IMR-90 (cell line): ENCODE measurements at regions not wholly inside any gene's neighbourhood (a gene's known extent, or its start where the extent isn't known, plus 50 kb on each side); places are given as distances from the start of the nearest gene placed in this dataset.

Experiments used
- ATAC-seq: fragments of 200-7000 bp; cut with Tn5 transposase; 2 replicates; pipeline ENCODE4 v1.9.1; 2020; ENCODE audit warnings: low read depth, mild to moderate bottlenecking, moderate library complexity
- BruUV-seq: library from RNA; stranded (reverse); fragments of 400-500 nt; replicated peaks from 2 replicates; lab custom pipeline; 2021; lab: Mats Ljungman, UMichigan
- CTCF ChIA-PET: fragments of 300-600 bp; formaldehyde crosslinking; extraction: SDS; loops from one replicate; lab custom pipeline; 2021; ENCODE audit warnings: antibody characterized with exemption; lab: Yijun Ruan, JAX
- POLR2A ChIA-PET: fragments of 300-600 bp; sonication (Branson Sonifier 250); formaldehyde crosslinking; loops from one replicate; lab custom pipeline; 2022; ENCODE audit warnings: antibody characterized with exemption; ENCODE audit not compliant: unreplicated experiment; lab: Charles Lee
- DNase-seq: peaks from one replicate; pipeline ENCODE4 v3.0.0; 2013
- H2AFZ ChIP-seq: replicated peaks from 2 replicates; pipeline ENCODE3; 2013; ENCODE audit warnings: low read length, mild to moderate bottlenecking; ENCODE audit not compliant: poor library complexity
- H2AK5ac ChIP-seq: 2 replicates; pipeline ENCODE4 v1.6.1; 2013; ENCODE audit warnings: low read depth, low read length, inconsistent platforms
- H2AK9ac ChIP-seq: replicated peaks from 2 replicates; pipeline ENCODE3; 2013; ENCODE audit warnings: mild to moderate bottlenecking, low read depth, low read length, moderate library complexity; ENCODE audit not compliant: poor library complexity
- H2BK120ac ChIP-seq: 2 replicates; pipeline ENCODE4 v1.6.1; 2013; ENCODE audit warnings: low read depth, low read length, inconsistent platforms
- H2BK15ac ChIP-seq: 3 replicates; pipeline ENCODE4 v1.6.1; 2013; ENCODE audit warnings: low read depth, low read length, inconsistent platforms
- H2BK20ac ChIP-seq: 2 replicates; pipeline ENCODE4 v1.6.1; 2013; ENCODE audit warnings: low read depth, mild to moderate bottlenecking, inconsistent platforms, low read length, moderate library complexity
- H2BK5ac ChIP-seq: 2 replicates; pipeline ENCODE4 v1.6.1; 2013; ENCODE audit warnings: mild to moderate bottlenecking, low read depth, low read length, inconsistent platforms; ENCODE audit not compliant: poor library complexity, severe bottlenecking
- H3K14ac ChIP-seq: replicated peaks from 2 replicates; pipeline ENCODE4 v1.6.1; 2013; ENCODE audit warnings: low read depth, low read length, inconsistent platforms
- H3K18ac ChIP-seq: 2 replicates; pipeline ENCODE4 v1.6.1; 2013; ENCODE audit warnings: low read depth, low read length, control low read depth
- H3K23ac ChIP-seq: 2 replicates; pipeline ENCODE4 v1.6.1; 2013; ENCODE audit warnings: low read depth, low read length, inconsistent platforms
- H3K27ac ChIP-seq: 2 replicates; pipeline ENCODE4 v1.5.1; 2013; ENCODE audit warnings: mild to moderate bottlenecking, control low read depth, low read length; ENCODE audit not compliant: insufficient read depth
- H3K27me3 ChIP-seq: 2 replicates; pipeline ENCODE4 v1.6.1; 2013; ENCODE audit warnings: low read length; ENCODE audit not compliant: control insufficient read depth, insufficient read depth
- H3K36me3 ChIP-seq: 2 replicates; pipeline ENCODE4 v1.6.1; 2013; ENCODE audit warnings: low read length, mixed read lengths; ENCODE audit not compliant: control insufficient read depth, insufficient read depth
- H3K4ac ChIP-seq: 2 replicates; pipeline ENCODE4 v1.6.1; 2013; ENCODE audit warnings: low read depth, low read length, inconsistent platforms
- H3K4me1 ChIP-seq: 2 replicates; pipeline ENCODE4 v1.6.1; 2013; ENCODE audit warnings: low read length, mixed read lengths; ENCODE audit not compliant: control insufficient read depth, insufficient read depth
- H3K4me2 ChIP-seq: 2 replicates; pipeline ENCODE4 v1.6.1; 2013; ENCODE audit warnings: low read depth, mild to moderate bottlenecking, control low read depth, low read length, moderate library complexity
- H3K4me3 ChIP-seq: 2 replicates; pipeline ENCODE4 v1.5.1; 2013; ENCODE audit warnings: low read depth, mild to moderate bottlenecking, control low read depth, low read length, moderate library complexity; ENCODE audit not compliant: insufficient read depth
- H3K56ac ChIP-seq: 2 replicates; pipeline ENCODE4 v1.6.1; 2013; ENCODE audit warnings: low read length, inconsistent platforms; ENCODE audit not compliant: insufficient read depth; ENCODE audit errors: extremely low read depth
- H3K79me1 ChIP-seq, 2 experiments: 2 replicates each; pipeline ENCODE4 v1.6.1; 2013; ENCODE audit warnings: low read length in 2 of 2, inconsistent platforms in 1 of 2, low read depth in 1 of 2
- H3K9ac ChIP-seq: 2 replicates; pipeline ENCODE4 v1.6.1; 2013; ENCODE audit warnings: low read depth, low read length, control low read depth
- H3K9me1 ChIP-seq: 2 replicates; pipeline ENCODE4 v1.6.1; 2013; ENCODE audit warnings: low read length, inconsistent platforms; ENCODE audit not compliant: insufficient read depth
- H3K9me3 ChIP-seq: 2 replicates; pipeline ENCODE4 v1.6.1; 2013; ENCODE audit warnings: low read length; ENCODE audit not compliant: control insufficient read depth, insufficient read depth
- H4K20me1 ChIP-seq: 2 replicates; pipeline ENCODE4 v1.6.1; 2013; ENCODE audit warnings: low read length, inconsistent platforms; ENCODE audit not compliant: insufficient read depth
- H4K5ac ChIP-seq: 2 replicates; pipeline ENCODE4 v1.6.1; 2013; ENCODE audit warnings: mild to moderate bottlenecking, low read depth, low read length, control low read depth
- H4K8ac ChIP-seq, 2 experiments: 2 replicates each; pipeline ENCODE4 v1.6.1; 2013; ENCODE audit warnings: low read depth in 2 of 2, low read length in 2 of 2, control low read depth in 1 of 2, inconsistent platforms in 1 of 2
- H4K91ac ChIP-seq: 2 replicates; pipeline ENCODE4 v1.6.1; 2013; ENCODE audit warnings: low read depth, low read length, inconsistent platforms; ENCODE audit not compliant: insufficient read depth
- BHLHE40 ChIP-seq: fragments of 150-350 bp; IDR thresholded peaks from 2 replicates; pipeline ENCODE4 v1.6.1; 2016; ENCODE audit warnings: mild to moderate bottlenecking, low read depth, low read length
- CEBPB ChIP-seq: IDR thresholded peaks from 2 replicates; pipeline ENCODE4 v1.6.1; 2012; ENCODE audit warnings: low read depth, low read length, improper control_type of control experiment
- CHD1 ChIP-seq: IDR thresholded peaks from 2 replicates; pipeline ENCODE4 v1.6.1; 2012; ENCODE audit warnings: low read depth, low read length, improper control_type of control experiment
- FOS ChIP-seq: fragments of 150-350 bp; IDR thresholded peaks from 2 replicates; pipeline ENCODE4 v1.6.1; 2016; ENCODE audit warnings: low read depth, low read length
- MAFK ChIP-seq: IDR thresholded peaks from 2 replicates; pipeline ENCODE4 v1.6.1; 2012; ENCODE audit warnings: low read depth, low read length, improper control_type of control experiment
- MAZ ChIP-seq: IDR thresholded peaks from 2 replicates; pipeline ENCODE4 v1.6.1; 2012; ENCODE audit warnings: low read depth, mild to moderate bottlenecking, low read length, improper control_type of control experiment, moderate library complexity, borderline replicate concordance
- MXI1 ChIP-seq: IDR thresholded peaks from 2 replicates; pipeline ENCODE4 v1.6.1; 2012; ENCODE audit warnings: low read depth, mild to moderate bottlenecking, low read length, moderate library complexity, borderline replicate concordance
- NFE2L2 ChIP-seq: fragments of 150-350 bp; IDR thresholded peaks from 2 replicates; pipeline ENCODE4 v1.6.1; 2016; ENCODE audit warnings: low read depth, mild to moderate bottlenecking, low read length
- POLR2A ChIP-seq: IDR thresholded peaks from 2 replicates; pipeline ENCODE4 v1.6.1; 2012; ENCODE audit warnings: mild to moderate bottlenecking, low read depth, low read length
- RAD21 ChIP-seq: IDR thresholded peaks from 2 replicates; pipeline ENCODE4 v1.6.1; 2012; ENCODE audit warnings: low read length, improper control_type of control experiment
- RCOR1 ChIP-seq: IDR thresholded peaks from 2 replicates; pipeline ENCODE4 v1.6.1; 2012; ENCODE audit warnings: mild to moderate bottlenecking, low read length, improper control_type of control experiment; ENCODE audit not compliant: insufficient replicate concordance
- RFX5 ChIP-seq: IDR thresholded peaks from 2 replicates; pipeline ENCODE4 v1.8.0; 2012; ENCODE audit warnings: low read depth, mild to moderate bottlenecking, low read length, moderate library complexity
- SMC3 ChIP-seq: fragments of 150-350 bp; IDR thresholded peaks from 2 replicates; pipeline ENCODE4 v1.6.1; 2016; ENCODE audit warnings: low read depth, mild to moderate bottlenecking, antibody characterized with exemption, low read length, moderate library complexity
- WGBS, 2 experiments: methylation state at CpG; one replicate each; pipeline versions ENCODE4 v1.1.5 to v1.1.7; 2013; ENCODE audit warnings: missing lambda C conversion rate in 2 of 2; ENCODE audit not compliant: insufficient read length in 1 of 2; ENCODE audit errors: extremely low coverage in 2 of 2; 5-methylcytosine and 5-hydroxymethylcytosine counted together
- dilution Hi-C: fragments of 300-500 bp; cut with HindIII; formaldehyde crosslinking; loops from one replicate; pipeline ENCODE4 v1.14.3; 2018; ENCODE audit warnings: low sequenced_read_pairs; ENCODE audit not compliant: unreplicated experiment
- in situ Hi-C: fragments of 300-500 bp; cut with MboI; formaldehyde crosslinking; loops from 3 replicates; pipeline ENCODE4 v1.14.3; 2019; ENCODE audit warnings: low sequenced_read_pairs, inconsistent platforms, mixed read lengths
- intact Hi-C: fragments of 100-400 bp; cut with micrococcal nuclease; formaldehyde crosslinking; loops from 2 replicates; pipeline ENCODE4 v1.10.0; 2022
- TF ChIP-seq, protein P1 (sequence below): fragments of 150-350 bp; IDR thresholded peaks from 2 replicates; pipeline ENCODE4 v1.6.1; 2017; ENCODE audit warnings: mild to moderate bottlenecking, antibody characterized with exemption, low read length, low read depth
- TF ChIP-seq, protein P2 (sequence below): fragments of 150-350 bp; IDR thresholded peaks from 2 replicates; pipeline ENCODE4 v1.6.1; 2016; ENCODE audit warnings: low read depth, mild to moderate bottlenecking, low read length, moderate library complexity, borderline replicate concordance
- TF ChIP-seq, protein P3 (sequence below): conservative IDR thresholded peaks from 2 replicates; pipeline ENCODE4 v1.5.1; 2012; ENCODE audit warnings: mild to moderate bottlenecking, low read depth, low read length, improper control_type of control experiment

DNA sequence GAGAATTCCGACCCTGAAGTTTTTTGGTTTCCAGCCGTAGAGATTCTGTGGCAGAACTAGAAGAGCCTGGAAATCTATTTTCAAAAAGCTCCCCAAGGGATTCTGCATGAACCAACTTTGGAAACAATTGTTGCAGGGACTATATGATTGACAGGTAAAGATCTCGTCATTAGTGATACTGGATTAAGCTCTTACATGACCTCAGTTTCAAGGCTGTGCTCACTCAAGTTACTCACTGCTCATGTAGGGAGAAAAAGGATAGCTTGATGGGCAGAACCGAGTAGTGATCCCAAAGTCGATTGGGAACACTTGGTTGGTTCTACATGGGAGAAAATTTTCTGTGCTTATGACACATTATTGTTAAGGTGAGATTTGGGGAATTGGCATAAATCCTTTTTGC, 142.3 kb upstream of the RASGRP1 start:
- Histone ChIP-seq H2AFZ (no peak overlapping the region), H3K9me1 (peaks cover 3% of the 10 kb centered on the region; the same call in 1 of the 2 replicates), H2AK9ac (no peak overlapping the region), H4K20me1 (no peaks in the 10 kb centered on the region), H3K4me1 (peaks cover 12% of the 10 kb centered on the region), H2BK20ac (peak overlapping the region; percentile 66; the same call in 1 of the 2 replicates), H3K27ac (no peak overlapping the region), H3K23ac (no peak overlapping the region), H3K27me3 (no peaks in the 10 kb centered on the region), H3K9ac (no peak overlapping the region), H2BK5ac (no peak overlapping the region), H3K4ac (no peak overlapping the region), H3K36me3 (no peaks in the 10 kb centered on the region), H3K4me2 (no peak overlapping the region), H4K8ac (0 out of 4 replicates have a peak overlapping the region, but pooled peaks of 1 of the 2 experiments have one; percentile 44), H2AK5ac (no peak overlapping the region; the same call in 1 of the 2 replicates), H3K9me3 (no peaks in the 10 kb centered on the region), H2BK15ac (no peak overlapping the region; the same call in 2 of the 3 replicates), H2BK120ac (peak overlapping the region; percentile 59; the same call in 1 of the 2 replicates), H3K4me3 (no peak overlapping the region), H3K14ac (no peak overlapping the region), H3K18ac (no peak overlapping the region), H3K56ac (no peak overlapping the region), H4K91ac (no peak overlapping the region), H3K79me1 (peaks cover 0 to 3% of the 10 kb centered on the region in 2 experiments; a peak in 1 of 4 replicates), H4K5ac (no peak overlapping the region)
- DNase-seq (no peak), ATAC-seq (no peak)
- intact Hi-C loops, result loop anchor here (5.0 to 10.0 kb wide), 5 partner anchors 420 to 1078 kb away; partner anchors contain the start of gene FSIP1
- POLR2A ChIA-PET, result no interaction called here
- TF ChIP-seq POLR2A (no peak), MAFK (no peak), BHLHE40 (no peak), CHD1 (no peak), SMC3 (no peak), FOS (no peak), NFE2L2 (no peak), MXI1 (no peak), MAZ (no peak), RCOR1 (no peak), RFX5 (no peak), CEBPB (no peak), RAD21 (no peak)
- TF ChIP-seq, protein P1, sequence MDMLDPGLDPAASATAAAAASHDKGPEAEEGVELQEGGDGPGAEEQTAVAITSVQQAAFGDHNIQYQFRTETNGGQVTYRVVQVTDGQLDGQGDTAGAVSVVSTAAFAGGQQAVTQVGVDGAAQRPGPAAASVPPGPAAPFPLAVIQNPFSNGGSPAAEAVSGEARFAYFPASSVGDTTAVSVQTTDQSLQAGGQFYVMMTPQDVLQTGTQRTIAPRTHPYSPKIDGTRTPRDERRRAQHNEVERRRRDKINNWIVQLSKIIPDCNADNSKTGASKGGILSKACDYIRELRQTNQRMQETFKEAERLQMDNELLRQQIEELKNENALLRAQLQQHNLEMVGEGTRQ, result no peak
- TF ChIP-seq, protein P2, sequence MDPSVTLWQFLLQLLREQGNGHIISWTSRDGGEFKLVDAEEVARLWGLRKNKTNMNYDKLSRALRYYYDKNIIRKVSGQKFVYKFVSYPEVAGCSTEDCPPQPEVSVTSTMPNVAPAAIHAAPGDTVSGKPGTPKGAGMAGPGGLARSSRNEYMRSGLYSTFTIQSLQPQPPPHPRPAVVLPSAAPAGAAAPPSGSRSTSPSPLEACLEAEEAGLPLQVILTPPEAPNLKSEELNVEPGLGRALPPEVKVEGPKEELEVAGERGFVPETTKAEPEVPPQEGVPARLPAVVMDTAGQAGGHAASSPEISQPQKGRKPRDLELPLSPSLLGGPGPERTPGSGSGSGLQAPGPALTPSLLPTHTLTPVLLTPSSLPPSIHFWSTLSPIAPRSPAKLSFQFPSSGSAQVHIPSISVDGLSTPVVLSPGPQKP, result no peak
- TF ChIP-seq, protein P3, sequence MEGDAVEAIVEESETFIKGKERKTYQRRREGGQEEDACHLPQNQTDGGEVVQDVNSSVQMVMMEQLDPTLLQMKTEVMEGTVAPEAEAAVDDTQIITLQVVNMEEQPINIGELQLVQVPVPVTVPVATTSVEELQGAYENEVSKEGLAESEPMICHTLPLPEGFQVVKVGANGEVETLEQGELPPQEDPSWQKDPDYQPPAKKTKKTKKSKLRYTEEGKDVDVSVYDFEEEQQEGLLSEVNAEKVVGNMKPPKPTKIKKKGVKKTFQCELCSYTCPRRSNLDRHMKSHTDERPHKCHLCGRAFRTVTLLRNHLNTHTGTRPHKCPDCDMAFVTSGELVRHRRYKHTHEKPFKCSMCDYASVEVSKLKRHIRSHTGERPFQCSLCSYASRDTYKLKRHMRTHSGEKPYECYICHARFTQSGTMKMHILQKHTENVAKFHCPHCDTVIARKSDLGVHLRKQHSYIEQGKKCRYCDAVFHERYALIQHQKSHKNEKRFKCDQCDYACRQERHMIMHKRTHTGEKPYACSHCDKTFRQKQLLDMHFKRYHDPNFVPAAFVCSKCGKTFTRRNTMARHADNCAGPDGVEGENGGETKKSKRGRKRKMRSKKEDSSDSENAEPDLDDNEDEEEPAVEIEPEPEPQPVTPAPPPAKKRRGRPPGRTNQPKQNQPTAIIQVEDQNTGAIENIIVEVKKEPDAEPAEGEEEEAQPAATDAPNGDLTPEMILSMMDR, result no peak
- in situ Hi-C loops, result loop anchor here (5.0 to 25.0 kb wide), 4 partner anchors 465 to 875 kb away; partner anchors contain the start of gene THBS1
- 80% methylated on average over 1 of the region's 5 CpGs; no CpG with 5 or more reads in 1 of the 2 experiments for WGBS, 2 experiments
- CTCF ChIA-PET, result interaction anchor here (0.6 to 0.7 kb wide), 3 partner anchors 430 to 1049 kb away, joined by 3 to 4 read pairs (median 3); no protein-coding TSS in a partner anchor
- no TSS peak for BruUV-seq
- dilution Hi-C loops, result no loop called here
